Amniotic epithelial cell (primary cell): ENCODE measurements at regions not wholly inside any gene's neighbourhood (a gene's known extent, or its start where the extent isn't known, plus 50 kb on each side); places are given as distances from the start of the nearest gene placed in this dataset.

Source experiments
- DNase-seq: peaks from one replicate; pipeline ENCODE4 v3.0.0-alpha.2; 2010; ENCODE audit warnings: low read depth

DNA sequence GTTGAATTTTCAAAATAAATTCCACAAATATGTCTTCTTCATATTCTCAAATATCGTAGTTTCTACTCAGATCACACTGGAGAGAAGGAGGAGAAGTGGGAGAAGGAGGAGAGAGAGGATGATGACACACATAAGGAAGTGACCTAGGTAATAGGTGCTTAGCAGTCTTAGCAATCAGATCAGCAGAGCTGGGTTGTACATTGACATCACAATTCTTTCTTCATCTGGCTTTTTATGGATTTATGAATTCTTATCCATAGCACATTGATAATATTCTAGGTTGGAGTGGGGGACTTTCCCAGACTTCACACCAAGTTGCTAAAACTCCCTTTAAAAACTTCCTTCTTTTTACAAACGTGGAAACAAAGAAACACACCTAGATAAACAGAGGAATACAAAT is 86.9 kb downstream of the FGF9 start:
- no peak for DNase-seq

DNA sequence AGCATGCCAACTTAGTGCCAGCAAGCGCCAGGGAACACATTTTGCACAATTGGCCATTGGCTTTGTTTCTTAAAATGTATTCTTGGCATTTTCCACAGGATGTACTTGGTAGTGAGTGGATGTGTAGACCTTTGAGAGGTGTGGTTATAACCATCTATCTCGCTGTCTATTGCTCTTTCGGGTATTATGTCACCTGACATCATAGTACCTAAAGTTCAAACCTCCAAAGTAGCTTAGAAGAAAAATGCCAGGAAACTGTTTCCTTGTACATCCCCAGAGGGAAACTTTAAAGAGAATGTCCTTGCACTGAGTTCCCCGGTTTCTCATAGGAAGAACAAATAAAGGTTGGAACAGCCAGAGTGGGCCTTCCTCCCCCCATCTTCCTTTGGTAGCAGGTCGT is 87.6 kb downstream of the FGF9 start:
- no peak for DNase-seq

DNA sequence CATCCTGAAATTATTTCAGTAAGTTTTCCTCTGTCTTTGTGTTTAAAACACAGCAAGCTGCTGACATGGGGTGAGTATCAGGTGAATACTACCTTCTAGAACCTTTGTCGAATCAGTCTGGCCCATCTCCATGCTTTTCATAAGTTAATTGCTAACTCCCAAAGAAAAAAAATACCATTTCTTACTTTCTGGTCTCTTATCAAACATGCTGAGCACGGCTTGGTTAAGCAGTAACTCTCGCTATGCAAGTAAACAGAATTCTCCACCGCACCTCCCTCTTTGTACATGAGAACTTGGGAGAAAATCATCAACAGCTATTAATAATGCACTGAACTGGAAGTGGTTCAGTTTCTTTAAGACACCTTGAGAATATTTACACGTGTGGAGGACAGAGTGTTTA is 88.6 kb downstream of the FGF9 start:
- no peak for DNase-seq

DNA sequence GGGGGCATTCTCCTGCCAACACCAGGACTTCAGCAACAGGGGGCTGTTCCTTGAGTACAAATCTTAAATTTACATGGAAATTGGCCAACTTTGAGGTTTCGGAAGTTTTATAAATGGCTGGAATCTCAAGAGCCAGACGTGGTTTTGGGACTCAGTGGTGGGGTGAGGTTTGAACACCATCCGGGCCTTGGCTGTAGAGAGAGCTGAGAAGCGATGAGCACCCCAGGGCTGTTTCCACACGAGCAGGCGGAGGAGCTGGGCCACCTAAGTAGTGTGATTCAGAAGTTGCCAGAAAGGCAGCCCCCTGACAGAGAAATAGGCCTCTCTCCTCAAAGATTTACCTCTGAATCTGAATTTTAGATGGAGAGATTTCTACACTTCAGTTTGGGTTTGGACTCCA is 89.0 kb downstream of the FGF9 start:
- no peak for DNase-seq

DNA sequence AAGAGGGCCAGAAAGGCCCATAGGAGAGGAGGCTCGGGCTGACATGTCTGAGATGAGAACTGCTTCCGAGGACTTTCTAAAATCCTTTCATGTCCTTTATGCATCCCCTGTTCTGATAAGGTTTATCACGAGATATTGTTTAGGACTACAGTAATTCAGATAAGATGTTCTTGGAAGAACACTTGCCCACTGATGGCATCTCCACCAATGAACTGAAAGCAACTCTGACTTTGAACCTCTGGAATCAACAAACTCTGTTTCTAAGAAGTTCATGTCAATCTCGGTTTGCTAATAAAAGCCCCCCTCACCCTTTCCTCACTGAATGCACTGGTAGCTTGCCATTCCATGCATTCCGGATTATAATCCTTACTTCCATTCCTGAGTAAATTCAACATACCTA is 90.9 kb downstream of the FGF9 start:
- DNase-seq = no peak

DNA sequence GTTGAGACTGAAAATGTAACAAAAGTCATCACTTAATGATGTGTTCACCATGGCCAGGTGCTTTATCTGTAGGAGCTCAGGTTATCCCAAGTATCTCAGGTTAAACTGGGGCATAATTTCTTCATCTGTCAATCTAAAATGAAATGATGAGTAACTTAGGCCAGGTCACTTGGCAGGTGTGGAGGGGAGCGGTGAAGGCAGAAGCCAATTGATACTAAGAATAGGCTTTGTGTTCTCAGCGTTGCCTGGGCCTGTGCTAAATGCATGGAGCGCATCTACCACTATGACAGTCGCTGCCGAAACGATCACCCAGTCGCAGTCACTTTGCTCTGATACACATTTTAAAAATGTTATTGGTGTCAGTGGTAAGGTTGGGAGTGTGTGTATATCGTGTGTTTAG is 91.6 kb downstream of the FGF9 start:
- DNase-seq = no peak

DNA sequence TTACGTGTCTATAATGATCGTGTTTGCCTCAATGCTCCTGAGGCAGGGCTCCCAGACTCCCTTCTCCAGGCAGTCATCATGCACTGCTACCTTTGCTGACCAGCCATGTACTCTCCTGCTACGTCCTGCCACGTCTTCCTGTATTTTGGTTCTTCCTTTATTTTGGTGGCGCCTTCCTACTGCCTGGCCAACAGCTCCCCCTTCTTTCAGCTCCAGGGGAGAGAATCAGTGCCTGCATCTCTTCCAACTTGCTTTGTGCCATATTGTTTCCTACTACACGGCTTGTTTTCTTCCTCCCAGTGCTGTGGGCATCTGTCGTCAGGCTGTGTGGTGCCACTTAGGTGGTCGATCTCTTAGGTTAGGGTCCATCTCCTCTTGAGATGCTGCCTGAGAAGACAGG is 96.2 kb downstream of the FGF9 start:
- DNase-seq = no peak

DNA sequence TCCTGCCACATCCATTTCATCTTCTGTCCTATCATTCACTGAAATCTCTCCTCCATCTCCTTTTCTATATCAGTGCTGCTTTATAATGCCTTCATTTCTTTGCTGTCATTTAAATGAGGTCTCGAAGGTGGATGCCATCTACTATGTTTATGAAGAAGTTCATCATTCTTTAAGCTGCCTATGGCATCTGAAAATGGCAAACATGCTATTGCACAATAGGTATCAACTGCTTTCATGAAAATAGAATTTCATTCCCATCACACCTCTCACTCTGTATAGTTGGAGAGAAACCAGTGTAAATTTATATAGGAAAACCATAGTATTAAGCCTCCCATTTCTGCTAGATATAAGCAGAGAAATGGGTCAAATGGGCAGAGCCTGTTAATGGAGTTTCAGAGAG is 100.2 kb downstream of the FGF9 start:
- DNase-seq = no peak

DNA sequence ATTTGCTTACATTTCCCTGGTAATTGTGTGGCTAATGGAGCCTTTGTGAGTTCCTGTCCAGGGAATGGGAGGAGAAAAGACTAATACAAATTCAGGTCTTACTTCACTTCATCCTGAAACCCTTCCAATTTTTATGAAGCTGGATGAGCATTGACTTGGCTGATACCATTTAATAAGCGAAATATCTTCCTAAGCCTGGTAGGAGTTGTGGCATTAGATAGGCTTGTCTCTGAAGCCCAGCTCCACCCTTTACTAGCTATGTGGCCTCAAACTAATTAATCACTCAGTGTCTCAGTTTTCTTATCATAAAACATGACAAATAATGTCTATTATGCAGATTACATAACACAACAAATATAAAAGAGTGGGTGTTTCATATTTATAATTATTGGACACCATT is 106.3 kb downstream of the FGF9 start:
- DNase-seq = no peak

DNA sequence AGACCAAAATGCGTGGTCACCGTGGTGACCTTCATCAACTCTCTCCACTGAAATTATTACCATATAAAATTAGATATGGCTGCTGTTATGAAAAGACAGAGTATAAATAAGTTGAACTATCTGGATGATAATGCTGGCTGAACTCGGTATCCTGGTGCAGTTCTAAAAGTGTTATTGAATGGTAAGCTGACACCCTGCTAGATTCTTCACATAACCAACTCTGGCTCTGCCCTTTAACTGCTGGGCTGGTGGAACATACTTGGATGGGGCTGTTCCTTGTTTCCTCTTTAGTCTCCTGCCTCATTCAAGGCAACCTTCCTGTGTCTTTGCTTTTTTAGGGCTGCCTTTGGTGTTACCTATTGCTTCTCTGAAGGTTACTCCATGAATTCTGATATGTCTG is 106.9 kb downstream of the FGF9 start:
- no peak for DNase-seq

DNA sequence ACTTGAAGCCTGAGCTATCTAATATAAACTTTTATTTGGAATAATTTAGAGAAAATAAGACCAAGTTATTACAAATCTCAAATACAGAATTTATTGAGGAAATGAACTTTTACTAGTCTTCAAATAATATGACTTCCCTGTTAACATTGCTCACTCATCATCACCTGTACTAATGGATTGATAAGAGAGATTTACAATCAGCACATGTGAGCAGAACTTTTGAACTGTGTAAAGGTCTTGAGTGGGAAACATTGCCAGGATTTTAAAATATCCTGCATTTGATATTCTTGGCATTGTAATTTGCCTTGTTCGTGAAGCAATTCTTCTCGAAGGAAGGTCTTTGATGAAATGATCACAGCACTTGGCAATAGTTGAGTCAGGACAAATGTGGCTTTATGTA is 111.9 kb downstream of the FGF9 start:
- DNase-seq = no peak

DNA sequence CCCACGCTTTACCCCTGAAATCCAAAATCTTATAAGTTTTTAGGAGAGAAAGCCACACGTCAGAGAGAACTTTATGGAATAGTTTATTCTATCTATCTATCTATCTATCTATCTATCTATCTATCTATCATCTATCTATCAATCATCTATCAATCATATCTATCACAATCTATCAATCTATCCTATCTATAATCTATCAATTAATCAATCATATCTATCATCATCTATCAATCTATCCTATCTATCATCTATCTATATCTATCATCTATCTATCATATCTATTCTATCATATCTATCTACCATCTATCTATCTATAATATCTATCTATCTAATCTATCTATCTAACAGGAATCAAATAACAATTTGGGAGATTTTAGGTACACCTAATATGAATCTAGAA is 115.1 kb downstream of the FGF9 start:
- DNase-seq = no peak

DNA sequence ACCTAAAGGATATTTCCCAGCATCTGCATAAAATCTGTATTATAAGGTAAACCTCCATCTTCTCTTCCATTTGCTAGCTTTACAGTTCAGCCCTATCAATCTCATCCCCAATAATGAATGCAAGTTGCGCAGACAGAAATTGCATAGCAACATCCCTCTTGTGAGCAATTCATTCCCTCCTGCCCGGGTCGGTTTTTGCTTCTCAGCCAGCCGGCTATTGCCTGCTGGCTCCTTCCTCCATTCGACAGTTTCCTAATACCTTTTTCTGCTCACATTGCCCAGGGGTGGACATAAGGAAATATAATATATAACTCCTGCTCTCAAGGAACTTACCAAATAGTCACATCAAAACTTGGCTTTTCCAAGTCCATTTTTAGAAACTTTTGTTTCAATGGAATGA is 125.2 kb downstream of the FGF9 start:
- no peak for DNase-seq

DNA sequence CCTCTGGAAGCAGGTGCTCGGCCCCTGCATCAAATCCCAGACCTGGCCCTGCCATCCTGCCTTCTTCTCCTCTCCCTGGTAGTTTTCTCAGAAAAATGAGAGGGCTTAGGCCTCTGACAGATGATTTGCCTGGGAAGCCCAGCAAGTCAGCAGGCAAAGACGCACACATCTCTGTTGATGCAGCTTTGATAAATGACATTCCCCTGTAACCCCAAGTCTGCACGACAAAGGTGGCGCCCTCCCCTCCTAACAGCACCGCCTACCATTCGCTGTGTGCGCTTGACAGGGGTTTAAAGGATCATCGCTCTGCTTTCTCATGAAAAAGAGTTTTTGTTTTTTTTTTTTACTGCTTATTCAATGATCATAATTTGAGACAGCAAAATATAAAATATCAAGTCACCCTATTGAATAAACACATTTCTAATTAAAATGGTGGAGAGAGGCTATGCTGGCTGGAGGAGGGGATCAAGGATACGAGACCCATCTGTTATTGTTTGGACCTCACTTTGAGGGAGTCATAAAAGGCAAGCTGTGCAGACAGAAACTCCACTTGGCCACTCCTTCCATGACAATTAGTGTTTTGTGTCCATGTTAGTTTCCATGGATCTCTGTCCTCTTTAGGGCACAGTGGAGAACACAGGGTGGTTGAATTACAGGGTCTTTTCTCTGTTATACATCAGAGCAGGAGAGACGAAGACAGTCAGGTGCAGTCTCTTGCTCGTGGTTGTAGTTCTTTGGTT is 126.1 kb downstream of the FGF9 start:
- no peak for DNase-seq

DNA sequence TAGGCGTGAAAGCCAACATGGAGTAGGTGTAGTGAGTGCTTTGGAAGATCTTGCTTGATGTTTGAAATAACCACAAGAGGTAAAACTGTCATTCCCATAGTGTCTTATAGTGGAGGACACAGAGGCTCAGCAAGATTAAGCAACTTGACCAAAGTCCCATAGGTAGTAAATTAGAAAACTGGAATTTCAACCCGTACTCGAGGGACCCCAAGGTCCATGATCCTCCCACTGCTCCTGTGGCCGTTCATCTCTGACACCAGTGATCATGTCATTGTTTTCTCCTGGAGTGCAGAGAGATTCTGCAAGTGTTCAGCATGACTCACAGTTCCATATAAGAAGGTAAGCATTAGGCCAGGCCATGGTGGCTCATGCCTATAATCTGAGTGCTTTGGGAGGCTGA is 126.9 kb downstream of the FGF9 start:
- no peak for DNase-seq

DNA sequence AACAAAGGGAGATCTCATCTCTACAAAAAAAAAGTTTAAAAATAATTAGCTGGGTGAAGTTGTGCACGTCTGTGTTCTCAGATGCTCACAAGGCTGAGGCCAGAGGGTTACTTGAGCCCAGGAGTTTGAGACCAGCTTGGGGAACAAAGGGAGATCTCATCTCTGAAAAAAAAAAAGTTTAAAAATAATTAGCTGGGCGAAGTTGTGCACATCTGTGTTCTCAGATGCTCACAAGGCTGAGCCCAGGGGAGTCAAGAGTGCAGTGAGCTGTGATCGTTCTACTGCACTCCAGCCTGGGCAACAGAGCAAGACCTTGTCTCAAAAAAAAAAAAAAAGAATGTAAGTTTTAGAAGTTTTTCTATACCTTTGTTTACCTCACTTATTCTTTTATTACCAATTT is 127.3 kb downstream of the FGF9 start:
- DNase-seq = no peak

DNA sequence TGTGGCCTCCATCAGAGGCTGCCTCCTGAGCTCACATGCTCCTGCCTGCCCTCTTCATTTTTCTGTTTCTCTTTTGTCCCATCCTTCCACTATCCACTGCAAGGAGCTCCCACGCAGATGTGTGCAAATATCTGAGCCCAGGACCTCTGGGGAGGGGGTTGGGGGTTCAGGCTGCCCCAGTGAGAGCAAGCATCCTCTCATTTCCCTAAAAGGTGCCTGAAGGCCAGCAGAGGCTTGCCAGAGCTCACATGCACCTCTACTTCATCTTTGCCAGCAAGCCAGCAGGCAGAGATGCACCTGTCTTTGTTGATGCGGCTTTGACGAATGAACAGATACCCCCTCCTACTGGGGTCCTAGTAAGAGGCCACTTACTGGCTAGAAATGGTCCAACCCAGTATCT is 128.8 kb downstream of the FGF9 start:
- no peak for DNase-seq

DNA sequence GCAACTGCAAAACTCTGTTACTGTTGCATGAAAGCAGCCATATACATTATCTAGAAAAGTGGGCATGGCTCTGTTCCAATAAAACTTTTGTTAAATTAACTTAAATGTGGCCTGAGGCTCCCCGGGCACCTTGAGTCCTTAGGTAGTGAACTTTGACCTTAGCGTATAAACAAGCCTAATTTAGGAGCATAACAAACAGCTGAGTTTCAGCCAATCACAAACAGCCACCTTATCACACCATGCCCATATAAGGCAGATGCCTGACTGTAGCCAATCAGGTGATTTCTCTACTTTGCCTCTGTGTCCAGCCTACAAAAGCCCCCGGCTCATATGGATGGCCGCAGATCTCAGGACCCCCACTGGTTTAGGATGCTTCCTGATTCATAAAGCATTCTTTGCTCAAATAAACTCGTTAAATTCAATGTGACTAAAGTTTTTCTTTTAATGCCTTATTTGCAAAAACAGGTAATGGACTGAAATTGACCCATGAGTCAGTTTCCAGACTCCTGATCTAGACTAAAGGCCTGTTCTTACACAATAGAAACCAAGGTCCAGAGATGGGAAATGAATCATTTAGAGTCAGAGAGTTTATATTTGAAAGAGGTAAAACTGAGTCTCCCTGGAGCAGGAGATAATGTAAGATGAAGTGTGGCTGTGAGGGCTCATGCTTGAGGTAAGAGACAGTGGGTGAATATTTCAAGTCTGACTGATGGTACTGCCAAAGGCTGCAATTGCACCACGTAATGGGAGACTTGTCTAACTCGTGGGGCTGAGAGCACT is 130.2 kb downstream of the FGF9 start:
- DNase-seq = peak; percentile 78

DNA sequence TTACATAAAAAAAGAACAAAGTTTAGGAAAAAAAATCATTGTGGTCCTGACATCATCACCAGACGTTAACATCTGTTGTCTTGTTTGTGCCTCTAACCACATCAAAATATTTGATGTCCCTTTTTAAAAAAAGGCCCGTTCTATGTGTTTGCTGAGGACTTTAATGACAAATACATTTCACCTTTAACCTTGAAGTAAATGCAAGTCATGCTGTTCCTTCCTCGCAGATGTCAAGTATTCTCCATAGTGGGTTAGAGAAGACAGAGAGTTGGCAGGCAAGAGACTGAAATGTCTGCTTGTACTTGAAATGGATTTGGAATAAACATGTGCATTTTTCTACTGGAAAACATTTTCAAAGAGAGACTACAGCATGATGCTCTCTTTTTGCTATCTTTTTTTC is 134.9 kb downstream of the FGF9 start:
- DNase-seq = no peak

DNA sequence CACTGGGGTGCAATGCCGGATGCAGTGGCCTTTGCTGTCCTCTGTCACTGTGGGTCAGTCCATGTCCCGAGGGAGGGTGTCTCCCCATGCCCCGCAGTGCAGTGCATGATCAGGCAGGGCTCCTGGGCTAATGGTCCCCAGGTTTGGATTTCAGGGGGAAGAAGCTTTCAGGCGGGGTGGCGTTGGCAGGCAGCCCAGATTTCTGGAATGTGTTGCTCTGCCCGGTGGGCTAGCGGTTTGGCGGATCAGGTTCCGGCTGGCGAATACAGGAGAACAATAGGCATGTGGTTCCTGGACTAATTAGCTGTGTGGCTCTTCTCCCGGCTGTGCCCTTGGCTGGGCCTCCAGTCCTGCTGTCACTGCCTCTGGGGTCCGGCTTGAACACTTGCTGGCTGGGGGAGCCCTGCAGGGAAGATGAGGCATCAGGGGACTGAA is 141.3 kb downstream of the FGF9 start:
- DNase-seq = no peak

DNA sequence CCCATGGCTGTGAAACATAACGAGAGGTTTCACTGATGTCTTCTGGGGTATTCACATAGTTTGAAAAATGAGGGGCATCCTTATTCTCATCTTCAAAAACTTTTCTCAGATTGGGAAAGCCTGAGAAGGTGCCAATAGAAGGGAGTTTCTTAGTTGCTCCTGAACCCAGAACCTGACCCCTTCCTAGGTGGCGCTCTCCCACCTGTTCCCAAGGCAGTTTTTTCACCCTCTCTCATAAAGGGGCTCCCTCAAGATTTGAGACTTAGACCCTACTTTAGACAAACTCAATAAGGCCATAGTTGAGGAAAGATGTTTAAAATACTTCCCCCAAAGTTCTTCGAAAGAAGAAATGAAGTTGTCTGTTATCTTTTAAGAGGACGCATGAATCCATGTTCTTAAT is 142.2 kb downstream of the FGF9 start:
- no peak for DNase-seq

DNA sequence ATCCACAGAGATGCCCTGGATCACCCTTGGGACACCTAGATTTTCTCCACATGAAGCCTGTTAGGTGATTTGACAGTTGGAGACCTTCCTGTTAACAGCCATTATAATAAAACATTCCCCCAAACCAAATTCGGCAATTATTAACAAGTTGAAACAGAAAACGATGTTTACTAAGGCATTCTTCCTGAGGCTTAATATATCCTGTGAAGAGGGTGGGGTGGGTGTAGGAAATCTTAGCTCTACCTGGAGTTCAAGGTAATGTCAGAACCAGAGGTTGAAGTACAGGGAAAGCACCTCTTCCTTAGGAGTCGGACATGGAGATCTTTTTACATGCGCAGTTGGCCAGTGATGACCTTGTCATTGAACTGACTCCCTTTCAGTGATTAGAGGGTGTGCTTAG is 143.0 kb downstream of the FGF9 start:
- no peak for DNase-seq

DNA sequence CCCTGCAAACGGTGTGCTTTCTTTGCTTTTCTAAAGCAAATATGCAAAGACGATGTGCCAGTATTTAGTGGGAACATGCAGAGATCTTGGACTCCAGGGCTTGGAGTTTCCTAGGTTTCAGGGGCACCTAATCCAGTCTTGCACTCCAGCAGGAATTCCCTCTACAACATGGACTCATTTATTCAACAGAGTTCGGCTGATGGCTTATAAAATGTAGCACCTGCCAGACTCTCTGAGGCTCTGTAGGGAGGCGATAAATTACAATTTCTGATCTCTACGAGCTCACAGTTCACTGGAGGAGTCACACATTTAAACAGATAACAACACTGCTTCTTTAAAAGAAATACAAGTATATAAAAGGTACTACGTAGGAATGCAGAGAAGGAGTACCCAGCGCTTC is 143.7 kb downstream of the FGF9 start:
- DNase-seq = no peak

DNA sequence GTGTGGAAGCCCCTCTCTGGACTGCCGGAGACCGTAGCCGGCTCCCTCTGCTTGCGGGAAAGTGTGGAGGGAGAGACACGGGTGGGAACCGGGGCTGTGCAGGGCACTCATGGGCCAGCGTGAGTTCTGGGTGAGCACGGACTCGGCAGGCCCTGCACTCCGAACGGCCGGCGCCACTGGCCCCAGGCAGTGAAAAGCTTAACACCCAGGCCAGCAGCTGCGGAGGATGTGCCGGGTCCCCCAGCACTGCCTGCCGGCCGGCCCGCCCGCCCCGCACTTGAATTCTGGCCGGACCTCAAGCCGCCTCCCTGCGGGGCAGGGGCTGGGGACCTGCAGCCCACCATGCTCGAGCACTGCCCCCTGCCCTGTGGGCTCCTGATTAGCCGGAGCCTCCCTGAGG is 147.0 kb downstream of the FGF9 start:
- DNase-seq = no peak
